ENCODE measurements at regions not wholly inside any gene's neighbourhood (a gene's known extent, or its start where the extent isn't known, plus 50 kb on each side); places are given as distances from the start of the nearest gene placed in this dataset.
"Not testable (repeated sequence)": the region's sequence is repeated elsewhere in the genome, so short reads cannot be mapped to it uniquely, and the experiment has no call there.

DNA sequence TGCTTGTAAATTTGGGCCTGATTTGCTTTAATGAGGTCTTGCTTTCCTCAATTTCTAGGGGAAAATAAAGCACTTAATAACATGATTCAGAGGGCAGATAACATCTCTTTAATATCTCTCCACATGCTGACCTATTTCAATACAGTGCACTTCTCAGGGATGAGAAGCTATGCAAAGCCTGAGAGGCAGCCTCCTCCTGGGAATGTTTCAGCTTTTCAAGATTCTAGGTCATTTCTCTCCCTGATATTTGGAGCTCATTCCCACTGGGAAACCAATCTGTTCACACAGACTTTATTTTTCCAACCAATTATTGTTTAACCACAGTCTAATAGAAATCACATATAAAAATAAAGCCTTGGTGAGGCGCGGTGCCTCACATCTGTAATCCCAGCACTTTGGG is 67.0 kb upstream of the LSAMP start:
- no peak for DNase-seq
- Histone ChIP-seq H3K27ac (ENCODE audit: low read length) (no peak overlapping the region), H3K4me3 (ENCODE audit: low read length) (no peak overlapping the region), H3K36me3 (ENCODE audit: control insufficient read depth, insufficient read depth, low read length) (no peaks in the 10 kb centered on the region), H3K9me3 (replicated peaks; ENCODE audit: control insufficient read depth, low read depth, low read length) (no peaks in the 10 kb centered on the region), H3K27me3 (ENCODE audit: control insufficient read depth, insufficient read depth, low read length) (no peaks in the 10 kb centered on the region), H3K4me1 (ENCODE audit: control insufficient read depth, insufficient read depth, low read length) (no peaks in the 10 kb centered on the region)
- no CpG with 5 or more reads among the region's 2 CpGs for WGBS (ENCODE audit: insufficient coverage)

GRCh38 chr3:116512931-116513330 is 67.6 kb upstream of the LSAMP start:
- Histone ChIP-seq H3K27me3 (ENCODE audit: control insufficient read depth, insufficient read depth, low read length) (no peaks in the 10 kb centered on the region), H3K27ac (ENCODE audit: low read length) (no peak overlapping the region), H3K4me3 (ENCODE audit: low read length) (no peak overlapping the region), H3K36me3 (ENCODE audit: control insufficient read depth, insufficient read depth, low read length) (no peaks in the 10 kb centered on the region), H3K9me3 (replicated peaks; ENCODE audit: control insufficient read depth, low read depth, low read length) (no peaks in the 10 kb centered on the region), H3K4me1 (ENCODE audit: control insufficient read depth, insufficient read depth, low read length) (no peaks in the 10 kb centered on the region)
- no peak for DNase-seq
- no CpG with 5 or more reads among the region's 2 CpGs for whole genome bisulfite sequencing (ENCODE audit: insufficient coverage)

GRCh38 chr3:116515973-116516372 is 70.7 kb upstream of the LSAMP start:
- H3K9me3 ChIP-seq (replicated peaks; ENCODE audit: control insufficient read depth, low read depth, low read length) = no peaks in the 10 kb centered on the region
- H3K4me3 ChIP-seq (ENCODE audit: low read length) = no peak overlapping the region
- WGBS (ENCODE audit: insufficient coverage) = no CpG with 5 or more reads among the region's 2 CpGs
- DNase-seq = no peak
- no peaks in the 10 kb centered on the region for H3K36me3 ChIP-seq (ENCODE audit: control insufficient read depth, insufficient read depth, low read length)
- H3K4me1 ChIP-seq (ENCODE audit: control insufficient read depth, insufficient read depth, low read length) = no peaks in the 10 kb centered on the region
- no peak overlapping the region for H3K27ac ChIP-seq (ENCODE audit: low read length)
- no peaks in the 10 kb centered on the region for H3K27me3 ChIP-seq (ENCODE audit: control insufficient read depth, insufficient read depth, low read length)

DNA sequence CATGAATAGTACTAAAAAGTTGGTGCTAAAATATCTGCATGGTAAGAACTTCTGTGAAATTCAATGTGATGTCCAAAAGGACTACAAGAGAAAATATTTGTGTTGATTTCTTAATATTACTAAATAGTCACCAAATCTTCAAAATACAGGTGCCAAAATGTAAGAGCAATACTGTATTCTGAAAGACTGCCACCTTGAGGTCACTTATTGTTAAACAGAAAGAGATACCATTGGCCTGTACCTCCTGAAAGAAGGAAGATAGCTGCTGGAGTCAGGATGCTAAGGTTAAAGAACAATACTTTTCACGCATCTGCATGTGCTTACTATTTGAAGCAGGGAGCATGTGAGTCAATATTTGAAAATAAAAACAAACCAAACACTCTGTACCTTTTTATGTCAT is 72.0 kb upstream of the LSAMP start:
- no peak overlapping the region for H3K4me3 ChIP-seq (ENCODE audit: low read length)
- no CpG with 5 or more reads among the region's 1 CpG for WGBS (ENCODE audit: insufficient coverage)
- no peak for DNase-seq
- no peaks in the 10 kb centered on the region for H3K27me3 ChIP-seq (ENCODE audit: control insufficient read depth, insufficient read depth, low read length)
- no peaks in the 10 kb centered on the region for H3K4me1 ChIP-seq (ENCODE audit: control insufficient read depth, insufficient read depth, low read length)
- H3K9me3 ChIP-seq (replicated peaks; ENCODE audit: control insufficient read depth, low read depth, low read length) = no peaks in the 10 kb centered on the region
- no peaks in the 10 kb centered on the region for H3K36me3 ChIP-seq (ENCODE audit: control insufficient read depth, insufficient read depth, low read length)
- no peak overlapping the region for H3K27ac ChIP-seq (ENCODE audit: low read length)

- not testable (repeated sequence) for H3K4me1 ChIP-seq (ENCODE audit: control insufficient read depth, insufficient read depth, low read length); H3K27ac ChIP-seq (ENCODE audit: low read length); DNase-seq; H3K36me3 ChIP-seq (ENCODE audit: control insufficient read depth, insufficient read depth, low read length); H3K4me3 ChIP-seq (ENCODE audit: low read length); H3K9me3 ChIP-seq (replicated peaks; ENCODE audit: control insufficient read depth, low read depth, low read length); H3K27me3 ChIP-seq (ENCODE audit: control insufficient read depth, insufficient read depth, low read length)
- WGBS (ENCODE audit: insufficient coverage) = 92% methylated on average over 13 of the region's 26 CpGs
These were observed 73.8 kb upstream of the LSAMP start for GRCh38 chr3:116519101-116519500.

DNA sequence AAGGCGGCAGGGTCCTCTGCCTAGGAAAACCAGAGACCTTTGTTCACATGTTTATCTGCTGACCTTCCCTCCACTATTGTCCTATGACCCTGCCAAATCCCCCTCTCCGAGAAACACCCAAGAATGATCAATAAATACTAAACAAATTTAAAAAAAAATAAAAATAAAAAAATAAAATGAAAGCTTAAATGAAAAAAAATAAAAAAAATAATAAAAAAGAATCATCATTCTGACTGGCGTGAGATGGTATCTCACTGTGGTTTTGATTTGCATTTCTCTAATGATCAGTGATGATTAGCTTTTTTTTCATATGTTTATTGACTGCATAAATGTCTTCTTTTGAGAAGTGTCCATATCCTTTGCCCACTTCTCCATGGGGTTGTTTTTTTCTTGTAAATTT is 74.5 kb upstream of the LSAMP start:
- no CpG with 5 or more reads among the region's 3 CpGs for WGBS (ENCODE audit: insufficient coverage)

DNA sequence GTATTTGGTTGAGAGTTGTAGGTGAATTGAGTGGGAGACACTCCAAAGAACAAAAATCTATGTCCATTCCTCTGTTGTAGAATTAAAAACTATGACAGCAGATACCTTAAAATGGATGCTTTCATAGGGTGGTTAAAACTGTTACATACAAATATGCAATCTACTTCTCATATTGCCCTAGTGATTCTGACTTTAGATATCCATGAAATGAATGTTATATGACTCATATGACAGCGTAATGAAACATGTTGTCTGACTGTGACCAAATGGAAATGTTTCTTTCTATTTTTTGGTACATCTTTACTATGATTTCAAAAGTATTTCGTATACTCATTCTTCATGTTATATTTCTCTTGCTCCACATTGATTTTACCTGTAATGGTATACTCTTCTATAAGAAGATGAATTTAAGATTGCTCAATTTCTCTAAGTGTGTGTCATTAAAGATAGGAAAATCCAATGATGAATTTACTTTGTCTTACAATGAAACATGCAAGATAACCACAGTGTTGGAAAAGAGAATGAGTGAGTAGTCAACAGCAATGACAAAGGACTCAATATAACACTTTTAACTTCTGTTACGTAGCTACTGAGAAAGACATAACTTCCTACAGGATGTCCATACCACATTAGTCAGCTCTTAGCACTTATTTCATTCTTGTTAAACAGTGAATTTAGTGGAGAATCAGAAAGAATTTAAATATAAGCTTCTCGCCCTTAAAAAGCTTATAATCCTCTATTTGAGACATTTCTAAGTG is 79.3 kb upstream of the LSAMP start:
- no CpG with 5 or more reads among the region's 4 CpGs for WGBS (ENCODE audit: insufficient coverage)
- DNase-seq = no peak
- Histone ChIP-seq H3K27me3 (ENCODE audit: control insufficient read depth, insufficient read depth, low read length) (no peaks in the 10 kb centered on the region), H3K4me3 (ENCODE audit: low read length) (no peak overlapping the region), H3K36me3 (ENCODE audit: control insufficient read depth, insufficient read depth, low read length) (no peaks in the 10 kb centered on the region), H3K27ac (ENCODE audit: low read length) (no peak overlapping the region), H3K4me1 (ENCODE audit: control insufficient read depth, insufficient read depth, low read length) (no peaks in the 10 kb centered on the region), H3K9me3 (replicated peaks; ENCODE audit: control insufficient read depth, low read depth, low read length) (no peaks in the 10 kb centered on the region)

More for the DNA sequence above, 74.5 kb upstream of the LSAMP start:
- not testable (repeated sequence) for DNase-seq; H3K27me3 ChIP-seq (ENCODE audit: control insufficient read depth, insufficient read depth, low read length); H3K27ac ChIP-seq (ENCODE audit: low read length); H3K4me3 ChIP-seq (ENCODE audit: low read length); H3K4me1 ChIP-seq (ENCODE audit: control insufficient read depth, insufficient read depth, low read length); H3K9me3 ChIP-seq (replicated peaks; ENCODE audit: control insufficient read depth, low read depth, low read length); H3K36me3 ChIP-seq (ENCODE audit: control insufficient read depth, insufficient read depth, low read length)

DNA sequence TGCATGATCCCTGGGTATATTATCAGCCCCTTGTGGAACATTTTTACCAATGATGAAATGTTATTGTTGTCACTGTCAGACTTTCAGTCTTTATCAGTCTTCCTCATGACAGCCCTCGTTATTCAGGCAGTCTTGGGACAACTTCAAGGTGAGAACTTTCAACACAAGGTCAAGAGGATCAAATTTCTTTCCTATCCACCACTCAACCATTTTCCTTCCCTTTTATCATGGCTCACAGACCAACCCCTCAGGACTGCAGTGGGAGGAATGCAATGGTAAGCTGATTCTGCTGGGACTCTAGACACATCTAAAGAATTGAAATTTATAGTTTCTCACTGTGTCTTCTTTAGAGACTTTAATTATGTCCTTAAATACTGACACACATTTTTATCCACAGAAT is 107.0 kb upstream of the LSAMP start:
- DNase-seq = no peak
- H3K4me1 ChIP-seq (ENCODE audit: control insufficient read depth, insufficient read depth, low read length) = no peaks in the 10 kb centered on the region
- 0% methylated on average over 1 of the region's 1 CpG for WGBS (ENCODE audit: insufficient coverage)

DNA sequence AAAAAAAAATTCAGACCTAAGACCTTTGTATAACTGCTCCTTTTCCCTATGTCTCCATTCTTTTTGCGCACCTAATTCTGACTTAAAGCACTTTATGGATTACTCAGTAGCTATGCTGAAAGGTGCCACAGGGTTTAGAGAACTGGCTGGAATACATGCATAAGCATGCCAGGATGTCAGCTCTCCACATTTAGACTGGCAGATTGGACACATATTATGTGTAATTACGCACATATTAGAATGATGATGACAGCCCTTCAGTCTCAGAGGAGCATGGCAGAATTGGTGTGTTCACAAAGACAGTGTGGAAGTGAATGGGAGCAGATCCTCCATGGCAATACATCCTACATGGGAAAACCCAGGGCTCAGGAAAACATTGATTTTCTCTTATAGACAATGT is 108.1 kb upstream of the LSAMP start:
- Histone ChIP-seq H3K9me3 (replicated peaks; ENCODE audit: control insufficient read depth, low read depth, low read length) (no peaks in the 10 kb centered on the region), H3K36me3 (ENCODE audit: control insufficient read depth, insufficient read depth, low read length) (no peaks in the 10 kb centered on the region), H3K4me3 (ENCODE audit: low read length) (no peak overlapping the region), H3K4me1 (ENCODE audit: control insufficient read depth, insufficient read depth, low read length) (no peaks in the 10 kb centered on the region), H3K27ac (ENCODE audit: low read length) (no peak overlapping the region), H3K27me3 (ENCODE audit: control insufficient read depth, insufficient read depth, low read length) (no peaks in the 10 kb centered on the region)
- DNase-seq = no peak
- WGBS (ENCODE audit: insufficient coverage) = no CpG with 5 or more reads among the region's 2 CpGs

More for the DNA sequence above, 107.0 kb upstream of the LSAMP start:
- Histone ChIP-seq H3K36me3 (ENCODE audit: control insufficient read depth, insufficient read depth, low read length) (no peaks in the 10 kb centered on the region), H3K27ac (ENCODE audit: low read length) (no peak overlapping the region), H3K4me3 (ENCODE audit: low read length) (no peak overlapping the region), H3K9me3 (replicated peaks; ENCODE audit: control insufficient read depth, low read depth, low read length) (no peaks in the 10 kb centered on the region), H3K27me3 (ENCODE audit: control insufficient read depth, insufficient read depth, low read length) (no peaks in the 10 kb centered on the region)

DNA sequence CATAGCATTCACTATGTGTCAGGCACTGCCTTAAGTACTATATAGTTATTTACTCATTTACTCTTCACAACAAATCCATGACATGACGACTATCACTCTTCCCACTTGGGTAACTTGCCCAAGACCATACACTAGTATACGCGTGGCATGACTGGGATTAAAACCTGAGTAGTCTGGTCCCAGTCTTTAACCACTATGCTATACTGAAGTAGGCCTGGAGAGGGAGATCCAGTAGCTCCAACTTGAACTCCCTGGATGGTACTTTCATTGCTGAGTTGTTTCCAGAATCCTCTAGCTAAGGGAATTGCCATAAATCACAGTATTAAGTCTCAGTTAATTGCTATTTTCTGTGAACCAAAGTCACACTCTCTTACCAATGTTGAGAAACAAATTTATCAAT is 116.2 kb upstream of the LSAMP start:
- H3K36me3 ChIP-seq (ENCODE audit: control insufficient read depth, insufficient read depth, low read length) = no peaks in the 10 kb centered on the region
- H3K27me3 ChIP-seq (ENCODE audit: control insufficient read depth, insufficient read depth, low read length) = no peaks in the 10 kb centered on the region
- 75% methylated on average over 1 of the region's 3 CpGs for WGBS (ENCODE audit: insufficient coverage)
- H3K27ac ChIP-seq (ENCODE audit: low read length) = no peak overlapping the region
- DNase-seq = no peak
- no peaks in the 10 kb centered on the region for H3K4me1 ChIP-seq (ENCODE audit: control insufficient read depth, insufficient read depth, low read length)
- H3K9me3 ChIP-seq (replicated peaks; ENCODE audit: control insufficient read depth, low read depth, low read length) = no peaks in the 10 kb centered on the region
- no peak overlapping the region for H3K4me3 ChIP-seq (ENCODE audit: low read length)

- Histone ChIP-seq H3K27me3 (ENCODE audit: control insufficient read depth, insufficient read depth, low read length) (no peaks in the 10 kb centered on the region), H3K9me3 (replicated peaks; ENCODE audit: control insufficient read depth, low read depth, low read length) (no peaks in the 10 kb centered on the region), H3K27ac (ENCODE audit: low read length) (no peak overlapping the region), H3K4me3 (ENCODE audit: low read length) (no peak overlapping the region), H3K36me3 (ENCODE audit: control insufficient read depth, insufficient read depth, low read length) (no peaks in the 10 kb centered on the region), H3K4me1 (ENCODE audit: control insufficient read depth, insufficient read depth, low read length) (no peaks in the 10 kb centered on the region)
- WGBS (ENCODE audit: insufficient coverage) = no CpG with 5 or more reads among the region's 2 CpGs
- DNase-seq = no peak
These were observed 118.1 kb upstream of the LSAMP start for GRCh38 chr3:116563351-116563750.
